GM19438 (cell line): ENCODE measurements at regions not wholly inside any gene's neighbourhood (a gene's known extent, or its start where the extent isn't known, plus 50 kb on each side); places are given as distances from the start of the nearest gene placed in this dataset.

Experiments used
- ATAC-seq: cut with Tn5 transposase; IDR thresholded peaks from one replicate; pipeline ENCODE4 v1.9.1; 2021; ENCODE audit warnings: low read depth; ENCODE audit not compliant: unreplicated experiment

DNA sequence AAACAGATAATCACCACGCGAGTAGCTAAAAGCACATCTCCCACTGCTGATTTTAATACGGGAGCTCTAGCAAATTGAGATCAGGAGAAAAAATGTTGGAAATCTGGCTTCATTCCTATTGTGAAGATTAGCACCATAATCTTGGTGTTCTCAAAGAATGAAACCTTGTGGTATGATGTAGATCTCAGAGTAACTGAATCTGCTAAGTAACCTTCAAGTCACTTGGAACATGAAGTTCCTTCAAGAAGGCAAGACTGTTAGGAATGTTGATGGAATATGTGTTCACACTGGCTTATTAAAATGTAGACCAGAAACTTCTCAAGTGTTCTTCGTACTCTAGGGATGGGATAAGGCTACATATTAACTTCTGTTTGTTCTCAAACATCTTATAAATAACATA lies 117.4 kb upstream of the CHRM3 start:
- ATAC-seq: no peak

DNA sequence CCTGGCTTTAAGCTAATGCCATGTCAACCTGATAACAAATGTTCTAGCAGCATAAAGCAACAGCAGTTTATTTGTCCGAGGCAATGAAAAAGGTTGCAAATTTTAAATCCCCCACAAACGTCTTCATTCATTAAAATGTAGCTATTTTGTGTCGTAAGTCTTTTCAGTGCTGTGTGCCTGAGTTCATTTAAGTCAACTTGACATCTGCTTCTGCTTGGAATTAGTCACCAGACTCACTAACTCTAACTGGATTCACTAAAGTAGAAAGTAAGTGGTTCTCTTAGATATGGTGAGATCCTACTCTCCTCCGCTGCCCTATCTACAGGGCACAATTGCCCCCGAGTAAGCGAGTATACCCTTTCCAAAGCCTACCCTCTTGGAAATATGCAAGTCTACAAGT lies 118.4 kb upstream of the CHRM3 start:
- no peak for ATAC-seq

DNA sequence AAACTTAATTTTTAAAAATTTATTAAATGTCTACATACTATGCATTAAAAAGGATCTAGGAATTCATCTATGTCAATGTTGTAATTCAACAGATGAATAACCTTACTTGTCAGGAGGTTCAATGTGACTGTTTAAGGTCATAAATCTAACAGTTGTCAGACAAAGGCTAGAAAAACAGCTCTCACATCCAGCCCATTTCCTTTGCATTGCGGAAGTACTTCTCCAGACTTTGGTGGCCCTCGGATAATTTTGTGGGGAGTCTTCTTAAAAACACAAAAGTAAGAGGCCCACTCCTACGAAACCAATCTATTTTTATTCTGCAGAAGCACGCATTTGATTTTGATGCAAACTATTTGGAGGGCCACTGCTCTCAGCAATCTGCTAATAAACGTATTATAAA lies 122.6 kb upstream of the CHRM3 start:
- no peak for ATAC-seq

DNA sequence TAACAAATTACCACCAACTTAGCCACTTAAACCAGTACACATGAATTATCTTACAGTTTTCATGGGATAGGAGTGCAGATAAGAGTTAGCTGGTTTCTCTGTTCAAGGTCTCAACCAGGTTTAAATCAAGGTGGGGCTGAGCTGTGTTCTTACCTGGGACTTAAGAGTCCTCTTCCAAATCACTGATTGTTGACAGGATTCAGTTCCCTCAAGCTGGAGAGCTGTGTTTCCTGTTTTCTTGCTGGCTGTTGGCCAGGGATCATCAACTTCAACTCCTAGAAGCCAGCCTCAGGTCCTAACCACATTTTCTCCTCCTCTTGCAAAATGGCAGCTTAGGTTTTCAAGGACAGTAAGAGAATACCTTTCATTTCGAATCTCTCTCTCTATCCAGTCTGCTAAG lies 123.8 kb upstream of the CHRM3 start:
- ATAC-seq: no peak

DNA sequence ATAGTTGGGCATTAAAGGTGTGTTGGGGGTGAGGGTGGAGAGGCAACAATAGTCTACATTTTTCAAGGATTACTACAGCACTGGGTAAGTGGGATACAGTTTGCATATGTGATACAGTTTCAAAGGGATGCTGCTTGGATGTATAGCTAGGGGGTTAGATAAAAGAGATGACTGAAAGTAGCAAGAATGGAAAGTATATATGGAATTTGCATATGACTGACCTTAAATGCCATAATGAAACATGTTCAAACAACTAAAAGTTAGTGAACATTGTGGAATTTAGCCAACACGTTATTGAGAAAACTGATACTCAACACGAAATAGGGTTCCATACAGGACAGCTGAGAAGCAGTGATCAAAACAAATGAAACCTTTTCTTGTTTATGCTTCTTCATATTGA lies 124.8 kb upstream of the CHRM3 start:
- ATAC-seq: no peak

DNA sequence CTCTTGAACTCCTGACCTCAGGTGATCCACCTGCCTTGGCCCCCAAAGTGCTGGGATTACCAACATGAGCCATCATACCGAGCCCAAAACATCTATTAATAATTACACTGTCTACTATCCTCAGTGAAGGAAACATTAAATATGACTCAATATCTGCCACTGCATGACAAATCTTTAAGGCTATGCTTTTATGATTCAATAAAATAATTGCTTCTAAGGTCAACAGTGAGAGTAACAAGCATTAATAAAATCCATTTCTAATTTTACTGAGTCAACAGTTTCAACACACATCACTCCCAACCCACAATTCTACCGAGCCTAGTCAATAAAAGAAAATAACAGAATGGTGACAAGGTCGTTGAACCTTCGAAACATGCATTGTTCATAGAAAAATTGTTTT lies 125.5 kb upstream of the CHRM3 start:
- ATAC-seq: no peak

DNA sequence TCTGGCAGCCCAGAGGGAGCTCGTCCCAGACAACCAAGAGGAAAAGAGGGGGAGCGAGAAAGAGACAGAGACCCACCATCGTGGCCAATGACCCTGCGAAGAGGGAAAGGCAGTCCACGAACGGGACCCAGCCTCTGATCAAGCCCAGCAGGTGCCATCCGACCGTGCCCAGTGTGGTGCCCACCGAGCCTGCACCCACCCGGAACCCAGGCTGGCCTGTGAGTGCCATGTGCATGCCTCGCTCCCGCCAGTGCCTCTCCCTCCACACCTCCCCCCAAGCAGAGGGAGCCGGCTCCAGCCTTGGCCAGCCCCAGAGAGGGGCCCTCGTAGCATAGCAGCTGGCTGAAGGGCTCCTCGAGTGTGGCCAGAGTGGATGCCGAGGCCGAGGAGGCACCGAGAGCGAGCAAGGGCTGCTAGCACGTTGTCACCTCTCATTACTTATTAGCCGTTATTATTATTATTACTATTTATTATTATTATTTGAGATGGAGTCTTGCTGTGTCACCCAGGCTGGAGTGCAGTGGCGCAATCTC lies 130.7 kb upstream of the CHRM3 start:
- ATAC-seq: no peak

DNA sequence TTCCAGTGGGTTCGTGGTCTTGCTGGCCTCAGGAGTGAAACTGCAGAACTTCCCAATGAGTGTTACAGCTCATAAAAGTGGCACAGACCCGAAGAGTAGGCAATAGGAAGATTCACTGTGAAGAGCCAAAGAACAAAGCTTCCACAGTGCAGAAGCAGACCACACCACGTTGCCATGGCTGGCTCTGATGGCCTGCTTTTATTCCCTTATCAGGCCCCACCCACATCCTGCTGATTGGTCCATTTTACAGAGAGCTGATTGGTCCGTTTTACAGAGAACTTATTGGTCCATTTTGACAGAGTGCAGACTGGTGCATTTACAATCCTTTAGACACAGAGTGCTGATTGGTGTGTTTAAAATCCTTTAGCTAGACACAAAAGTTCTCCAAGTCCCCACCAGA lies 131.4 kb upstream of the CHRM3 start:
- no peak for ATAC-seq

DNA sequence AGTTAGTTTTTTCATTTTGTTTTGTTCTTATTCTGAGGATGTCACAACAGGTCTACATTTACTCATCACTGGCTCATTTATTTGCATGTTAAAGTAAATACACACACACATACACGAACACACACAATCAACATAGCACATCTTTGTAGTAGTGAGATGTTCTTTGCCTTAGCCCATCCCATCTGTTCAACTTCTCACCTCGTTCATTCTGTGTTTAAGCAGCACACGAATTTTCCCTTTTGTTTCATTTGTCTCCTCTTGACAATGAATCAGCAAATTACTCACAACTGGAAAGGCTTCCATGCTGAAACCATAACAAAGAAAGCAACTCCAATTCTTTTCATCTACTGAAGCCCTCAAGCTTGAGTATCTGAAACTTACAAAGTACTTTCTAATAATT lies 133.3 kb upstream of the CHRM3 start:
- ATAC-seq: no peak

DNA sequence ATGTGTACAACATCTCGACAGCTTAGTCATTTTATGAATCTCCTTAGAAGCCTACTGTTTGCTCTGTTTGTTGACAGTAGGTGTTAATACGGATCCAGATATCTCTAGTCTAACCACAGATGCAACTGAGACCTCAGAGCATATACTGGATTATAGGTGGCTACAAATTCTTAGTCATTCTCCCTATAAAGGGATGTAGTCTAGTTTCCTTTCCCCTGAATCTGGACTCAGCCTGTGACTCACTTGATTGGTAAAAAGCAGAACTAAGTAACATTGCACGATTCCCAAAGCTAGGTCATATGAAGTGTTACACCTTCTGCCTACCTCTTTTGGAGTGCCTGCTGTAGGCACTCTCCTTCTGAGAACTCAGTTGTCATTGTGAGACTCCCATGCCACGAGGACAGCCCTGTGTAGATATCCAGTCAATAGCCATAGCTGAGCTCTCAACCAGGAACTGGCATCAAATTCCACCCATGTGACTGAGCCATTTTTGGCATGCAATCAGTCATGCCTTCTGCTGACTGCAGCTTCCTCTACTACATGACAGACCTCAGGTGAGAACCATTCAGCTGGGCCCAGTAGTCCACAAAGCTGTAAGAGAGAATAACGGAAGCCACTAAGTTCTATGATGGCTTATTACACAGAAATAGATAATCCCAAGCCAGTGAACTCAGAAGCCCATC lies 135.9 kb upstream of the CHRM3 start:
- no peak for ATAC-seq

DNA sequence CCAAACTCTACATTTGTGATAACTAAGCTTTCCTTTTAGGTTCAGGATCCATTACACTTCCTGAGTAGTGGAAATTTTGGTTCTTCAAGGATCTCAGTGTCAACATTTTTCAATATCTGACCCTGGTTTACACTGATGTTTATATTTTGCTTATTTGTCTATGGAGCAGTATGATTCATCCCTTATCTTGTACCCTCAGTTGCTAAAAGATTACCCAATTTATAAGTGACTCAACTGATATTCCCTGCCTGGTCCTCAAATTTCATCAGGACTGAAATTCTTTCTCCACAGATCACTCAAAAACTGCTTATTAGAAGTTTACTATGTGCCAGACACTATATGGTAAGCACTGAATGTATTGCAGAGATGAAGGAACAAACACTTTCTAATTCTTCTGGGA lies 139.1 kb upstream of the CHRM3 start:
- ATAC-seq: no peak

DNA sequence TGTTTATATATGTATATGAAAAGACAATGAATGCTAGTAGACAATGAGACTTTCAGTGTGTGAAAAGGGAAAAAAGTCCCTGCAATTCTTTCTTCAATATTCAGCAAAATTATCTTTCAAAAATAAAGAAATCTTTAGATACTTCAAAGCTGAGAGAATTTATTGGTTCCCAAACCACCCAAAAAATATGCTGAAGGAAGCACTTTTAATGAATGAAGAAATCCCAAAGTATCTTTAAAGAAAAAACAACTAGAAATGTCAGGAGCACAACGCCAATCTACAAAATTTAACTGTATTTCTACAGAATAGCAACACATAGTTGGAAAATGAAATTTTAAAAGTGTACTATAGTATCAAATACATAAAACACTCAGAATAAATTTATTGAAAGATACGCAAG lies 142.3 kb upstream of the CHRM3 start:
- ATAC-seq: no peak

DNA sequence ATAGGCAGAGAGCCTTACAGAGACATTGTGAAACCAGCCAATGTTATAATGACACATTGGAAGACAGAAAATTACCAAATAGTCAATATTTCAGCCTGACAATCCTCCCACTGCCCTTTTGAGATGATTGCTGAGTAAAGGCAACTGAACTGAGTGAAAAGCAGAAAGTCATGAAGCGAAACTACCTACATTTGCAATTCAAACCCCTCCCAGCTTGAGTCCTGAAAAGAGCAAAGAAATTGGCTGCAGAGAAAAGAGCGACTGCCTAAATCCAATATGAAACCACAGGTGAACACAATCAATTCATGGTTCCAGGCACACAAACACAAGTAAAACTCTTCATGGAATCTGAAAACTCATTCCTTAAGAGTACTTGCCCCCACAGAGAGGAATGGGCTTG lies 143.4 kb upstream of the CHRM3 start:
- no peak for ATAC-seq

DNA sequence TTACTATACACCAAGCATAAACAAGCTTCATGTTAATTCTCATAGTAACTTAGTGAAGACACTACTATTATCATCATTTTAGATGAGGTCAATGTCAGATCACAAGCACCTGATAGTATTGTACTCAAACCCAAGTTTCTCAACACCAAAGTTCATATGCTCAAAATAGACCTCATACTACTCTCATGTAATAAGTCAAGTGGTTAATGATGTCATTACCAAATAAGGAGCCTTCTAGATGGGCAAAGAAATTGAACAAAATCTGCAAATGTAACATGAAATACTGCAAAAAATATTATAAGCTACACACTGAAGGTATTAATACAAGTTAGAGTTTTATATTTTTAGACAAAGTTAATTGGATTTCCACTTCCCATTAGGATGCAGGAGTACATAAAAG lies 144.0 kb upstream of the CHRM3 start:
- no peak for ATAC-seq

DNA sequence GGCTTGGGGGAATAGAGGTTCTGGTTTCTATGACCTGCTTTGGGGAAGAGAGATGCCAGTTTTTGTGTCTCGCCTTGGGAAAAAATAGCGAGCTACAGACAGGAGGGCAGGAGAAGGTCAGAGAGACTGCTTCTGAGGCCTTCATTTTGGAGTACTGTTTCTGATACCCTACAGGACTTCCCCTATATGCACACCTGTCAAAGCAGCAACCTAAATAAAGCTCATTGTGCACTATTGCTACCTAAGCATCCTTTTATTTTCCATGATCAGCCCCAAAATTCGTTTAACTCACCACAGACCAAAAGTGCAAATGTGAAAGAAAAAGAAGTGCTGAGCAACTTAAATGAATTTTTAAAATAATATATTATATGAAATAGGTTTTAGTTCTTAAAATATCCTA lies 145.6 kb upstream of the CHRM3 start:
- no peak for ATAC-seq

DNA sequence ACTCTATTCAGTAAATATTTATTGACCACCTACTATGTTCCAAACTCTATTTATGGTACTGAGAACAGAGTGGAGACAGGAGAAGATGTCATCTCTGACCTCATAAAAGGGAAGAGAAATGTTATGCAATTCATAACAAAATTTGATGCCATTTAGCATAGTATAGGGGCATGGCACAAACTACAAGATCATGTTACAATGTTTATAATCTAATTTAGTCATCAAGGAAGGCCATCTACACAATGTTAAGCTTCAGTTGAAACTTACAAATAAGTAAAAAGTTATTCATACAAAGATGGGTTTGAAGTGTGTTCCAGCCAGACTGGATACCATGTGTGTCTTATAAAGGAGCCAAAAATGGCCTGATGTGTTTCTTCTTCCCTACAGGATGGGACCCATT lies 146.8 kb upstream of the CHRM3 start:
- ATAC-seq: no peak

DNA sequence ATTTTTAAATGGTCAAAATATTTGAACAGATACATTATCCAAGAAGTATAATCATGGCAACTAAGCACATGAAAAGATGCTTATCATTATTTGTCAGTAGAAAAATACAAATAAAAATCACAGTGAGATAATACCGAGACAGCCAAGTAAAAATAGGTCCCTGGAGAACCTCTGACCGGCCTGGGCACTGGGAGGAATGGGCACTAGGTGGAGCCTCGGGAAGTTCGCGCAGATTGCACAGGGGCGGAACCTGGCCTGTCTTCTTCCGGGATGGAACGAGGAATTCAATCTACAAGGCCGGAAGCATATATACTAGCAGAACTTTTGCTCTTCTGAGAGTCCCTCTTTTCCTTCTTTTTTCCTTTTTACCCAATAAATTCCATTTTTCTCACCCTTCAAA lies 148.5 kb upstream of the CHRM3 start:
- no peak for ATAC-seq

DNA sequence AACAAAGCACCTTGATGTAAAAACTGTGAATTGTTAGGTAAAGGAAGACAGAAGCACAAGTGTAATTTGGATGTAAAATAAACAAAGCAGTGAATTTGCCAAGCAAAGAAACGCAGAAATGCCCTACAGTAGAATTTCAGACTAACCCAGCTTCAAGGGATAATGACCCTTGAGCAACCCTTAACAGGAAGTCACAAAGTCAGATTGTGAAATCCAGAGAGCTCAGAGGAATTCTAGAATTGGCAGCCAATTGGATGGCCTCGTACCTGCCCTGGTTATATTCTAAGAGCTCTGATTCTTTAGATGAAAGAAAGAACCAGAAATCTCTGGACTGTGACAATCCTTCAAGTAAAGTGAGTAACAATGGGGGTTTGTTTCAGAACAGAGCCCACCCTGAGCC lies 152.7 kb upstream of the CHRM3 start:
- no peak for ATAC-seq

DNA sequence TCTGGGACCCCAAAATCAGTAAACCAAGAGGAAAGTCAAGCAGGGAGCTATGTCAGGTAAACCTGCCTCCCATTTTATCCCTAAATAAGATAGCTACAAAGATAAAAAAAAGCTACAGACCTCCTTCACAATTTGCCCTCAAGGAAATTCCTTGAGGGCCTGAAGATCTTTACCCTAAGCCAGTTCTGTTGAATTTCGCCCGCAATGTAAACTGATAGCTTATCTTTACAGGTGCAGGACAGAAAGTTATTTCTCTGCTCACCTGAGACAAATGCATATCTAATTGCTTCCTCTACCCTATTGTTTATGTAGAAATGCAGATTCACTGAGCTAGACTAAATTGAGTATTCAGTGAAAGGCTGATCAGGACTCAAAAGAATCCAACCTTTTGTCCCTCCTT lies 153.4 kb upstream of the CHRM3 start:
- ATAC-seq: no peak

DNA sequence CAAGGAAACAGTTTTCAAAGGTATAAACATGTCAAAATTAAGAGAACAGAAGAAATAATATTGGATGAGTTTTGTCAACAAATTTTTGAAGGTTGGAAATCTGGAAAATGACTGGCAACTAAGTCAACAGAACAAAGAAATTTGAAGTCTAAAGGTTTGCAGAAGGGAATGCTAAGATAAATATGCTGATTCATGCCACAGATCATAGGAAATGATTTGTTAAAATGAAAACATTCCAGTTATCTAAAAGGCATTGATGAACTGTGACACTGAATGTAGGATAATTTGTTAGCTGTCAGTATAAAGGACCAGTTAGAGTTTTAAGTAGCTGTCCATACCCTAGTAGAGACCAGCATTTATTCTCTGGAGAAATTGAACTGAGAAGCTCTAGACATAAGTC lies 157.9 kb upstream of the CHRM3 start:
- ATAC-seq: no peak

DNA sequence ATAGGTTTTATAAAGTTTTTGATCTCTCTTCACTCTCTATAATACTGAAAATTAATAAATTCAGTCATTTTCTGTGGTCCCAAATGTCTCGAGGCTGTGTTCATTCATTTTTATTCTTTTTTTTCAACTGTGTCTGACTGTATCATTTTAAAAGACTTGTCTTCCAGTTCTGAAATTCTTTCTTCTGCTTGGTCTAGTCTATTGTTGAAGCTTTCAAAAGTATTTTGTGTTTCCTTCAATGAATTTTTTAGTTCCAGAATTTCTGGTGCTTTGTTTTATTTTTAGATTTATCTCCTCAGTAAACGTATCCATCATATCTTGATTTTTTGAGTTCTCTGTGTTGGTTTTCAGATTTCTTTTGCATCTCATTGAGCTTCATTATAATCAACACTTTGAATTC lies 161.0 kb upstream of the CHRM3 start:
- no peak for ATAC-seq

DNA sequence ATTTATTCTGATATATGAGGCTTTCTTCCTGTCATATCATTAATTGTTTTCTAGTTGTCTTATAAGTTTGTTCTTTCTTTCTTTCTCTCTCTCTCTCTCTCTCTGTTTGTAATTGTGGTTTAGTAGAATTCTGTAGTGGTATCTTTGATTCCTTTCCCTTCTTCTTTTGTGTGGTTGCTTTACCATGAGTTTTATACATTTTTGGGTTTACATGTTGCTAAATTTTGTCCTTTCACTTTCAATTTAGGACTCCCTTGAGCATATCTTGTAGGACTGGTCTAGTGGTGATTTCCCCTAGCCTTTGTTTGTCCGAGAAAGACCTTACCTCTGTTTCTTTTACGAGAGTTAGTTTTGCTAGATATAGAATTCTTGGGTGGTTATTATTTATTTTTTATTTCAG lies 162.3 kb upstream of the CHRM3 start:
- no peak for ATAC-seq

DNA sequence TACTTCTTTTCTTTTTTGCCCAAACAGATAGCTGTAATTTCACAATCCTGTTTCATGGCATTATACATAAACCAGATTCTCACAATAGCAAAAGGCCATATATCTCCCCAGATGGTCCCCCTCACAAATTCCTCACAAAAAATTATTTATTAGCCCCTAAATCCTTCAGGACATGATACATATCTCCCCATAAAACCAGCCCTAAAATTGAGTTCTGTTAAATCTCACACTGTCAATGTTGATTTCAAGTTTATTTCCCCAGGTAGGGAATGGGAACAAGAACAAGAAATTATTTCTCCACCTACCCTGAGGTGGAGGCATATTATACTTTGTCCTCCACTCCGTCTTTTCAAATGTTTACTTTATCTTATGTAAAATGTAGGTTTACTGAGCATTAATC lies 163.4 kb upstream of the CHRM3 start:
- ATAC-seq: no peak
